Gastrocnemius medialis (tissue), 4 donors: ENCODE measurements at regions not wholly inside any gene's neighbourhood (a gene's known extent, or its start where the extent isn't known, plus 50 kb on each side); places are given as distances from the start of the nearest gene placed in this dataset.

ENCODE experiments used
- ATAC-seq, 2 donors: fragments of 150-250 bp; one replicate each; pipeline ENCODE4 v1.9.1; 2016
- DNase-seq, 2 donors: peaks; one replicate each; pipeline ENCODE4 v3.0.0-alpha.2; 2019
- H3K27ac ChIP-seq, 4 donors: fragments of 200-600 bp; sonication (generic); 1 replicate in 1 of 4; 2 replicates in 3 of 4; pipeline ENCODE4 v1.5.1; 2016 to 2018; ENCODE audit warnings: mild to moderate bottlenecking in 2 of 4, moderate library complexity in 1 of 4
- H3K27me3 ChIP-seq, 3 donors: fragments of 200-600 bp; sonication (generic) in 2 of 3; 1 replicate in 1 of 3; 2 replicates in 2 of 3; pipeline versions ENCODE4 v1.5.1 to v1.6.0; 2016 to 2019; ENCODE audit warnings: mild to moderate bottlenecking in 1 of 3, moderate library complexity in 1 of 3
- H3K36me3 ChIP-seq, 2 donors: fragments of 200-600 bp; sonication (generic) in 1 of 2; one replicate each; pipeline ENCODE4 v1.5.1; 2017 to 2018
- H3K4me1 ChIP-seq, 2 donors: fragments of 200-600 bp; sonication (generic) in 1 of 2; one replicate each; pipeline ENCODE4 v1.5.1; 2016 to 2017; ENCODE audit warnings: mild to moderate bottlenecking in 2 of 2
- H3K4me3 ChIP-seq, 4 donors: fragments of 200-600 bp; sonication (generic) in 3 of 4; 1 replicate in 1 of 4; 2 replicates in 3 of 4; pipeline ENCODE4 v1.5.1; 2016 to 2019; ENCODE audit warnings: mild to moderate bottlenecking in 2 of 4
- H3K9me3 ChIP-seq, 3 donors: fragments of 200-600 bp; sonication (generic) in 2 of 3; 1 replicate in 1 of 3; 2 replicates in 2 of 3; pipeline ENCODE4 v1.5.1; 2016 to 2019
- CTCF ChIP-seq, 5 experiments: fragments of 450-650 bp in 3 of 5; fragments of 200-600 bp in 2 of 5; sonication (generic) in 2 of 5; IDR thresholded peaks in 4 of 5; conservative IDR thresholded peaks in 1 of 5; 1 replicate in 4 of 5; 2 replicates in 1 of 5; pipeline ENCODE4 v1.5.1; 2016 to 2019; ENCODE audit warnings: antibody characterized with exemption in 5 of 5, mild to moderate bottlenecking in 3 of 5, moderate library complexity in 3 of 5
- POLR2A ChIP-seq, 2 donors: fragments of 450-650 bp; IDR thresholded peaks; one replicate each; pipeline ENCODE4 v1.6.1; 2017; ENCODE audit warnings: antibody characterized with exemption in 2 of 2, mild to moderate bottlenecking in 2 of 2, moderate library complexity in 2 of 2
- in situ Hi-C, 4 donors: fragments of 200-750 bp; cut with MboI; loops; one replicate each; pipeline versions ENCODE4 v1.15.0 to v1.8.0; 2017; ENCODE audit warnings: low sequenced_read_pairs in 4 of 4
- intact Hi-C: fragments of 100-400 bp; cut with DNase I; formaldehyde crosslinking; loops from one replicate; pipeline ENCODE4 v1.15.1; 2023; ENCODE audit warnings: low total_unique reads

GRCh38 chr14:106813477-106813823, 1287.1 kb downstream of the TMEM121 start:
- ATAC-seq (no peak), DNase-seq (no peak)
- no peaks in the 10 kb centered on the region for H3K9me3 ChIP-seq
- intact Hi-C loops = no loop called here
- in situ Hi-C loops = no loop called here
- no peaks in the 10 kb centered on the region for H3K36me3 ChIP-seq
- H3K27me3 ChIP-seq = no peaks in the 10 kb centered on the region
- H3K27ac ChIP-seq = no peak overlapping the region
- H3K4me1 ChIP-seq = no peaks in the 10 kb centered on the region
- H3K4me3 ChIP-seq = no peak overlapping the region
- TF ChIP-seq CTCF (IDR thresholded peaks at IDR 0.05 in 4 of 5, conservative IDR thresholded peaks at IDR 0.05 in 1 of 5) = no peak
- no peak for TF ChIP-seq POLR2A (IDR thresholded peaks at IDR 0.05)

- DNase-seq (no peak), ATAC-seq (no peak)
- intact Hi-C loops = no loop called here
Observed at GRCh38 chr14:106820119-106820518, 1293.7 kb downstream of the TMEM121 start.

GRCh38 chr14:106821119-106821518, 1294.7 kb downstream of the TMEM121 start:
- no peak overlapping the region for H3K4me3 ChIP-seq
- TF ChIP-seq CTCF (IDR thresholded peaks at IDR 0.05 in 4 of 5, conservative IDR thresholded peaks at IDR 0.05 in 1 of 5) = no peak
- no peak for TF ChIP-seq POLR2A (IDR thresholded peaks at IDR 0.05)
- H3K27ac ChIP-seq = no peak overlapping the region
- H3K9me3 ChIP-seq = no peaks in the 10 kb centered on the region
- intact Hi-C loops = no loop called here
- H3K36me3 ChIP-seq = no peaks in the 10 kb centered on the region
- ATAC-seq (no peak), DNase-seq (no peak)
- H3K4me1 ChIP-seq = no peaks in the 10 kb centered on the region
- H3K27me3 ChIP-seq = no peaks in the 10 kb centered on the region
- in situ Hi-C loops = no loop called here

More at GRCh38 chr14:106820119-106820518, 1293.7 kb downstream of the TMEM121 start:
- TF ChIP-seq CTCF (IDR thresholded peaks at IDR 0.05 in 4 of 5, conservative IDR thresholded peaks at IDR 0.05 in 1 of 5) = no peak
- TF ChIP-seq POLR2A (IDR thresholded peaks at IDR 0.05) = no peak
- Histone ChIP-seq H3K4me3 (no peak overlapping the region), H3K27me3 (no peaks in the 10 kb centered on the region), H3K27ac (no peak overlapping the region), H3K4me1 (no peaks in the 10 kb centered on the region), H3K36me3 (no peaks in the 10 kb centered on the region), H3K9me3 (no peaks in the 10 kb centered on the region)
- in situ Hi-C loops = no loop called here

GRCh38 chr14:106822905-106823304, 1296.5 kb downstream of the TMEM121 start:
- in situ Hi-C loops (no loop called here), intact Hi-C loops (no loop called here)
- Histone ChIP-seq H3K27me3 (no peaks in the 10 kb centered on the region), H3K9me3 (no peaks in the 10 kb centered on the region), H3K36me3 (no peaks in the 10 kb centered on the region), H3K27ac (no peak overlapping the region), H3K4me1 (no peaks in the 10 kb centered on the region), H3K4me3 (no peak overlapping the region)
- no peak for DNase-seq
- no peak for TF ChIP-seq POLR2A (IDR thresholded peaks at IDR 0.05)
- TF ChIP-seq CTCF (IDR thresholded peaks at IDR 0.05 in 4 of 5, conservative IDR thresholded peaks at IDR 0.05 in 1 of 5) = no peak
- ATAC-seq = no peak

- TF ChIP-seq POLR2A (IDR thresholded peaks at IDR 0.05) = no peak
- no peak for TF ChIP-seq CTCF (IDR thresholded peaks at IDR 0.05 in 4 of 5, conservative IDR thresholded peaks at IDR 0.05 in 1 of 5)
- Histone ChIP-seq H3K27me3 (no peaks in the 10 kb centered on the region), H3K36me3 (no peaks in the 10 kb centered on the region), H3K4me1 (no peaks in the 10 kb centered on the region), H3K4me3 (no peak overlapping the region), H3K9me3 (no peaks in the 10 kb centered on the region), H3K27ac (no peak overlapping the region)
- in situ Hi-C loops = no loop called here
- ATAC-seq = no peak
- no peak for DNase-seq
- intact Hi-C loops = no loop called here
Observed at GRCh38 chr14:106823552-106823951, 1297.2 kb downstream of the TMEM121 start.
